ENCODE measurements at regions not wholly inside any gene's neighbourhood (a gene's known extent, or its start where the extent isn't known, plus 50 kb on each side); places are given as distances from the start of the nearest gene placed in this dataset.

DNA sequence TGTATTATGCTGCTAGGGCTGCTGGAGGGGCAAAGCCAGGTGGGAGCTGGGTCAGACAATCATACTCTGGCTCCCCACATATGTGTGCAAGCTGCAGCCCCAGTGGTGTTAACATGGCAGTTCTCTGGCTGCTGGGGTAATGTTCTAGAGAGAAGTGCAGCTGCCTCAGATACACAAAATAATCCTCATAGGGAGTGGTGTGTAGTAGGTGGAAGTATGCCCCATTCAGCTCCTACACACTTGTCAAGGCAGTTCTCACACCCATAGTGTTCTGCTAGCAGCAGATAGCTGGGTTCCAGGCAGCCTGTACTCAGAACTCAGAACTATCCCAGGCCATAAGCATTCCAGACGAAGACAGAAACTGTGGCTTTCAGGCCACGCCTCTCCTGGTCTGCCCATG is 87.9 kb upstream of the NT5C1B start:
- TF ChIP-seq, protein P1, sequence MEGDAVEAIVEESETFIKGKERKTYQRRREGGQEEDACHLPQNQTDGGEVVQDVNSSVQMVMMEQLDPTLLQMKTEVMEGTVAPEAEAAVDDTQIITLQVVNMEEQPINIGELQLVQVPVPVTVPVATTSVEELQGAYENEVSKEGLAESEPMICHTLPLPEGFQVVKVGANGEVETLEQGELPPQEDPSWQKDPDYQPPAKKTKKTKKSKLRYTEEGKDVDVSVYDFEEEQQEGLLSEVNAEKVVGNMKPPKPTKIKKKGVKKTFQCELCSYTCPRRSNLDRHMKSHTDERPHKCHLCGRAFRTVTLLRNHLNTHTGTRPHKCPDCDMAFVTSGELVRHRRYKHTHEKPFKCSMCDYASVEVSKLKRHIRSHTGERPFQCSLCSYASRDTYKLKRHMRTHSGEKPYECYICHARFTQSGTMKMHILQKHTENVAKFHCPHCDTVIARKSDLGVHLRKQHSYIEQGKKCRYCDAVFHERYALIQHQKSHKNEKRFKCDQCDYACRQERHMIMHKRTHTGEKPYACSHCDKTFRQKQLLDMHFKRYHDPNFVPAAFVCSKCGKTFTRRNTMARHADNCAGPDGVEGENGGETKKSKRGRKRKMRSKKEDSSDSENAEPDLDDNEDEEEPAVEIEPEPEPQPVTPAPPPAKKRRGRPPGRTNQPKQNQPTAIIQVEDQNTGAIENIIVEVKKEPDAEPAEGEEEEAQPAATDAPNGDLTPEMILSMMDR (conservative IDR thresholded peaks at IDR 0.05; ENCODE audit: low read length), result no peak
- TF ChIP-seq EZH2phosphoT487 (IDR thresholded peaks at IDR 0.05; ENCODE audit: borderline replicate concordance), result no peak

Measured in Loucy (cell line).